EH (cell line): ENCODE measurements at regions not wholly inside any gene's neighbourhood (a gene's known extent, or its start where the extent isn't known, plus 50 kb on each side); places are given as distances from the start of the nearest gene placed in this dataset.
"Not testable (repeated sequence)": the region's sequence is repeated elsewhere in the genome, so short reads cannot be mapped to it uniquely, and the experiment has no call there.

Source experiments
- DNase-seq: peaks from one replicate; pipeline ENCODE4 v3.0.0-alpha.2; 2015; ENCODE audit warnings: low read depth

DNA sequence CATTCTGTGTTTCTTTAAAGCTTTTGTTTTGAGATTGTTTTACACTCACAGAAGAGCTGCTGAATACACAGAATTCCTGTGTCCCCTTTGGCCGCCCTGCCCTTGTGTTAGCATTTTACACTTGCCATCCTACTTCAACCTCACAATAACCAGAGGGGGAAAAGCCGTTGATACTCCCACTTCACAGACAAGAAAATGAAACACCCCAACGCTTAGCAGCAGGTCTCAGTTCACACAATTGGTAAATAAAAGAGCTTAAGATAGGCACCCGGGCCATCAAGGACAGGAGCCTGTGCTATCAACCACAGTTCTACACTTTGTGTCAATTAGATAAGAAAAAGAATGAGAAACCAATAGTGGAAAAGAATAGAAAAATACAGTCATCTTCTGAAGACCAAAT lies 178.0 kb downstream of the SYK start:
- DNase-seq = no peak

DNA sequence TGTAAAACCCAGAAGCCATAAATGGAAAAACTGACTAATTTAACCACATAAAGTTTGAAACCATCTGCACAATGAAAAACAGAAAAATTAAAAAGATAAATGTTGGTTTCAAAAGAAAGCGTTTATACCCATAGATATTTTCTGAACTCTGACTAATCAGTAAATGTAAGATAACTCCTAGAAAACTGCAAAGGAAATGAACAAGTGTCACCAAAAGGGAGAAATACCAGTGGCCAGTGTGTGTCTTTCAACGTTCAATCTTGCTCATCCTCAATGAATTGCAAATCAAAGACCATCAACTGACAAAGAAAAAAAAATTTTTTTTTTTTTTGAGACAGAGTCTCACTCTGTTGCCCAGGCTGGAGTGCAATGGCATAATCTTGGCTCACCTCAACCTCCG lies 180.1 kb downstream of the SYK start:
- DNase-seq = no peak

DNA sequence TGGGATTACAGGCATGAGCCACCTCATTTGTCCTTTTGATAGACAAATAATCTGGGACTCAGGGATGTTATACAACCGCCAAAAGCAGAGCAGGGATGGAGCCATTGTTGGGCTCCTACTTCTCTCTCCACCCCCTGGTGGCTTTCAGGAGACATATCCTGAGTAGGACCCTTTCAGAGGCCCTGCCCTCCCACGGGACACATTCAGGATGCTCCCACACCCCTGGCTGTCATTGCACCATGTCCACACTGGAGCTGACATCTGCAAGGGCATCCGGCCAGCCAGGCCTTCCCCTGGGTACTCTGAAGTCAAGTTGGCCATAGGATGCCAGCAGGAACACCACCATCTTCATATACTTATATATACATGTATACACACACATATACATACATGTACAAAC lies 181.8 kb downstream of the SYK start:
- DNase-seq = no peak

DNA sequence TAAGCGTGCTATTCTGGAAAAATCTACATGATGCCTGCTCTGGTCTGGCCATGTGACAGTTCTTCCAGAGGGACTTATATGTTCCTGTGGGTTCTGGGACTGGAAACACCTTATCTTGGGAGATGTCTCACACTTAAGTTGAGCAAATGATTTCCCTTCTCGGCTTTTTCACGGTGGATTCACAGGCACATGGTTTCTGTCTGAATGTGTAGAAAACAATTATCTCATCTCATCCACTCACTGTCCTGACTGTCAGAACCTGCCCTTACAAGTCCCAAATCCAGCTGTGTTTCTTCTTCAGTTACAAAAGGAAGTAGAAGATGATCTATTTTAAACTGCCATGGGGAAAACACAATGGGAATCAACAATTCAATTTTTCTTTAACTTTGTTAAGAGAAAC lies 184.0 kb downstream of the SYK start:
- DNase-seq = no peak

DNA sequence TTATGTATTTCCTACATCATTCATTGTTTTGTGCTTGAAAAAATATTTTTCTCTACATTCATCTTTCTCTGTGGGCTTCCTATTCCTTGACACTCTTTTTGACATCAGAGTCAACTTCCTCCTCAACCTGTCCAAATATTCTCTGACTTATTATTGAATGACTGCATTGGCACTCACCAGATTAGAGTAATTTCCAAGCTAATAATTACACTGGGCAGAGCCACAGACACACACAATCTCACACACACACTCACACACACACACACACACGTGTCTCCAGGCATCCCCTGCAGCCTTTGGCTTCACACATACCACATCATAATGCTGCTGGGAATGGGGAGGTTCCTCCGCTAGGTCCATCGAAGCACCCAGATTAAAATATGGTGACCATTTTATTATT lies 184.5 kb downstream of the SYK start:
- DNase-seq = no peak

DNA sequence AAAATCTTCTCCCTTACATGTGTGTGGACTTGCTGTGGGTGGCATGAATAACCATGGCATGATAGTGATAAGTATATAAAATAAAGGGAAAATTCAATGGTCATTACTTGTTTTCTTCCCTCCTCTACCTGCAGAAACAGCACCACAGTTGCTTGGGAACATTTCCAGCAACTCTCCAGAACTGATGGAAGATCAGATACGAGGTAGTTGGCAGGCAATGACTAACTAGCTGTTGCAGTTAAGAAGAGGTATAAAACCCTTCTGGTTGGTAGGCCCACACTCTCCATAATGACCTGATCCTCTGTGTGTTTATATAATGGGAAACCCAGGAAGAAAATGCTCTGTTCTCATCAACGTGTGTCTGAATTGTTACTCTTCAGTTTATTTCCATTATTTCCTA lies 185.9 kb downstream of the SYK start:
- no peak for DNase-seq

DNA sequence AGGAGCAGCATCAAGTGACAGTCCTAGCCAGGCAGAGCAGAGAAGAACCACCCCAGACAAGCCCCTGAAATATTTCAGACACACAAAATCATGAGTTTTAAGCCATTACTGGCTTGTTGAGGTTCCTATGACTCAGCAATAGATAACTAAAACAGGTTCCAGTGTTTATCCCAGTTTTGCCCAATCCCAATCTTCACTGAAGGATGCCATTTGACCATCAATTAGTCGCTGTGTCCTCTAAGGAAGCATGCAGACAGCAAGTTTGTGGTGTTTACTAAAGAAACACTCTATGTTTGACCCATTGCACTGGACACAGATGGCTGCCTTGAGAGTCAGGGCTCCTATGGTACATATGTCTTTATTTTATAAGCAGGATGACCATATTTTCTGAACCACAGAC lies 186.7 kb downstream of the SYK start:
- DNase-seq = peak; percentile 53

DNA sequence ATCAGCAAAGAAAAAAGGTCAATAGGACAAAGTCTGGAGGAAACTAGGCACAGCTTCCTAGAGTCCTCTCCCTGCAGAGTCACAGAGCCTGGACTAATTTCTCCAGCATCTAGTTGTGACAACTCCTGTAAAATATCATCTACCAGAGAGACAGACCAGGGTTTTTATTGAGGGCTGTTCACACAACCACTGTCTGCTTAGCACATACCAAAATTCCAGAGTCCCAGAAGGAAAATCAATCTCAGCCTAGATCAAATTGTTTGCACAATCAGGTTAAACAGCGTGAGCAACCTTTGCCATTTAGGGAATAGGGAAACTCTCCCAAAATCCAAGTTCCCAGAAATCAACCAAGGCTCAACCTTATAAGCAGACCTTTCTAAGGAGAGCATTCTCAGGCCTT lies 190.3 kb downstream of the SYK start:
- peak; percentile 80 for DNase-seq

DNA sequence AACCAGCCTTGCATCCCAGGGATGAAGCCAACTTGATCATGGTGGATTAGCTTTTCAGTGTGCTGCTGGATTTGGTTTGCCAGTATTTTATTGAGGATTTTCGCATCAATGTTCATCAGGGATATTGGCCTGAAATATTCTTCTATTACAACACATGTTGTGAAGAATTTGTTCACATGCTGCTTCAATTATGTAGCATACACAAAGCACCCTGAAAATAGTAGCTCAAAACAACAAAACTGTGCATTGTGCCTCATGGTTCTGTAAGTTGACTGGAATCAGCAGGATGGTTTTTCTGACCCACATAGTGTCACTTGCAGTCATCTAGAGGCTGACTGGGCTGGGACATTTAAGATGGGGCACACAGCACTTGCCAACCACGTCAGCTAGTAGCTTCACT lies 193.9 kb downstream of the SYK start:
- DNase-seq = no peak

DNA sequence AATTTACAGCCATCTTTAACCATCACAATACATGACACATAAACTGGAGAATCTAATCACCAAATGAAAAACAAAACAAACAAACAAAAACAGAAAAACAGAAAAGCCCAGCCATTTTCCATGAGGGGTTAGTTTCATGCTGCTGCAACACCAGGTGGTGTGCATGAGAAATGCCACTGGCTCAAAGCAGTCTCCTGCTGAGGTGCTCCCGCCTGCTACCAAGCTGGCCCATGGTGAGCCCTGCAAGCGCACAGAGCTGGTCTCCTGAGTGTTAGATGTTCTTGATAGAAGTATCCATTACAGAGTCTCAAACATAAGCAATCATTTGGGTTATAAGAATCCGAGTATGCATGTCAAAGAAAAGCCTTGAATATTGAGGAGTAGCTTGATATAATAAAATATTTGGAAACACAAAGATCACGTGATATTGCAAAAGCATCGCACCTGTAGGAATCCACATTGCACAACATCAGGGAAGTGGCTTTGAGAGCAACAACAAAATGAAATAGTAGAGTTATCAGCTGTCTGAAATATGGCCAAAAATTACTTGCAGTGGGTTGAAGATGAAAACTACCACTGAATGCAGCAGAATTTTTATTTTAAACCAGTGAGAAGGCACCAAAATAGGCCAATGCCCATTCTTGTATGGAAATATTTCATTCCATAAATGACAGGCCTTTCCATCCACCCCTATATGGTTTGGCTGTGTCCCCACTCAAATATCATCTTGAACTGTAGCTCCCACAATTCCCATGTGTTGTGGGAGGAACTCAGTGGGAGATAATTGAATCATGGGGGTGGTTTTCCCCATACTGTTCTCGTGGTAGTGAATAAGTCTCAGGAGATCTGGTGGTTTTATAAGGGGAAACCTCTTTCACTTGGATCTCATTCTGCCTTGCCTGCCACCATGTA lies 194.8 kb downstream of the SYK start:
- no peak for DNase-seq

DNA sequence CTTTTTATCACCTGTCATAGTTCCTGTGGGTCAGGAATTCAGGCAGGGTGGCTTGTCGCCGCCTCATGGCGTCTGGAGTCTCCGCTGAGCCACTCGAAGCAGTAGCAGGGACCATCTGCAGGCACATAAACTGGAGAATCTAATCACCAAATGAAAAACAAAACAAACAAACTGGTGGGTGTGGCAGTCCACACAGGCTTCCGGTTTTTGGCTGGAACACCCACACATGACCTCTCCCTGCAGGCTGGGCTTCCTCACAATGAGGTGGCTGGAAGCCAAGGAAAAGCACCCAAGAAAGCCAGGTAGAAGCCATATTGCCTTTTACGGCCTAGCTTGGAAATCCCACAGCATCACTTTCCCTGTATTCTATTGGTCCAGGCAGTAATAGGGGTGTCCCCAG lies 197.0 kb downstream of the SYK start:
- no peak for DNase-seq

DNA sequence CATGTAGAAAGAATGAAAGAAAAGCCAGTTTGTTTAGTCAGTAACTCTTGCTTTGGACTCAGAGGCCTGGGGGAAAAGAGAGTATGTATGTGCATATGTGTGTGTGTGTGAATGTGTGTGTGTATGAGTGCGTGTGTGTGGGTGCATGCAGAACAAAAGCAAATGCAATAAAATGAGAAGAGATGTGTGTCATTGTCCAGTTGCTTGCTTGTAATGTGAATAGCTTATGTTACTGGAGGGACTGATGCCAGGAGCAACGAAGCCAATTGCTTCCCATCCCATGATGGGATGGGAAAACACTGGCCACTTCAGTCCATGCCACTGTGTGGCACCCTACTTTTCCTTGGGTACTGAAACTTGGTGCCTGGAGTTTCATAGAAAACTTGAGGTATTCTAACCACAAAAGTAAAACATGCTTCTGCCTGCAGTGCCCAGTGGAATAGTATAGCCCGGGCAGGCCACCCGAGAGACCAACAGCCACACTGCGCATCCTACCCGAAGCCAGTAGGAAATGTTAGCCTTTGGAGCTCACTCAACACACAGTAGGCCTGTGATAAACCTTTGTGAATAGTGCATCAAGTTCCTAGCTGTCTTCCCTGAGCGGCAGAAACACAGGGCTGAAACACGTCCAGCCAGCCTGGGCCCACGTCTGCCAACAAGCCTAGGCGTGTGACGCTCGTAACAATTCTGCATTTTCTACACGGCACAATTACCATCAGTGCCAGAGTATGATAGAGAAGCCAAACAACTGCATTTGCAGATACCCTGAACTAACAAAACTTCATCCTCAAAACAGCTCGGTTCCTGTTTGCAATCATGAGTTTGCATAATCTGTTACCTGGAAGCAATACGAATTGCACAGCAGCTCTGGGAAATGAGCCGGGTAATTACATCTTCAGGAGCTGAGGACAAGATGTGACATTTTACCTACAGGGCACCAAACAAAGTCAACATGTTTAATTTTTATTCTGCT lies 198.1 kb downstream of the SYK start:
- DNase-seq = peak; percentile 30

DNA sequence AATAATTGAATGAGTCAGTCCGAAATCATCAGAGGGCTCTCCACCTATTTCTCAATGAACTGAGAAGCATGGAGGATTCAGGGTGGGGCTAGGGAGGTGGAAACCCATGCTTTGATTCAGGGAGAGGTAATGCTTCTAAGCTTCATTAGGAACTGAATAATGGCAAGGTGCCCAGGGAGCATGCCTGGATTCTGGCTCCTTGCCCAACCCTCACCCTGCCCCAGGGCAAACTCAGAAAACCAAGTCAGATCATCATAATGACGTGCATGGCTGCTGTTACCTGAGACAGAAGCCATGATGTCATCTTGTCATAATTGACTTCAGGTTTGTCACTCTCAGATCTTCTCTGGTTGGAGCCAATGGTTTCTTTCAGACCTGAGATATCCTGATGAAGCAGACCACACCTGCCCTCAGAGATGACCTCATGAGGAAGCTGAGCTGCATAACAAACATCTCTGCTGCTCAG lies 199.6 kb downstream of the SYK start:
- DNase-seq = peak; percentile 62

DNA sequence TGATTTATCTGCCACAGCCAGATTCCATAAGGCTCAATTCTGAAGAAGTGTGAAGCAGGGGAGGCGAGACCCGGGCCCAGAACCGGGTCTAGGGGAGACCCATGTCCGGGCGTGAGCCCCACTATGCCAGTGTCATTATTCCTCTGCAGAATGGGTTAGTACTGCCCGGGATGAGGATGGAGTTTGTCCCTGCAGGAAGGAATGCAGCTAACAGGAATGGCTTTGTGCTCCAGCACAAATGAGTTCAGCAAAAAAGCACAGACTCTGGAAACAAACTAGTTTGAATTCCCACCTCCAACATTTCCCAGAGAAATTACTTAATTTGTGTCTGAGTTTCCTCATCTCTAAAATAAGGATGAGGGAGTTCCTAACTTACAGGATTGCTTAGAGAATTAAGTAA lies 202.9 kb downstream of the SYK start:
- no peak for DNase-seq

DNA sequence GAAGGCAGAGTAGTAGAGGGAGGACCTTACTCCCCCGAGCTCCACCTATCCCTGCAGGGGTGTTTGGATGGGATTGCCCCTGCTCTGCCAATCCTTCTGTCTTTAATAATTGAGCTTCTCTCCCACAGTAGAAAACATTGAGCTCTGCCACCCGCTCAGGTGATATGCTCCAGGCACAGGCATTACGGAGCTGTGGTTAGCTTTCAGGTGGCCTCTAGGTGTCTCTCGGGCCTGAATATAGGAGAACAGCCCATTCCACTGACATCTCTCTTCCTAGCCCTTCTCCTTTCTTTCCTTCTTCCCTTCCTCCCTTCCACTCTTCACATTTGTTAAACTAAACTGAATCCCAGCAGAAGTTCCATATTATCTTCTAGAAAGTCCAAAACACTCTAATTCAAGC lies 203.4 kb downstream of the SYK start:
- no peak for DNase-seq

DNA sequence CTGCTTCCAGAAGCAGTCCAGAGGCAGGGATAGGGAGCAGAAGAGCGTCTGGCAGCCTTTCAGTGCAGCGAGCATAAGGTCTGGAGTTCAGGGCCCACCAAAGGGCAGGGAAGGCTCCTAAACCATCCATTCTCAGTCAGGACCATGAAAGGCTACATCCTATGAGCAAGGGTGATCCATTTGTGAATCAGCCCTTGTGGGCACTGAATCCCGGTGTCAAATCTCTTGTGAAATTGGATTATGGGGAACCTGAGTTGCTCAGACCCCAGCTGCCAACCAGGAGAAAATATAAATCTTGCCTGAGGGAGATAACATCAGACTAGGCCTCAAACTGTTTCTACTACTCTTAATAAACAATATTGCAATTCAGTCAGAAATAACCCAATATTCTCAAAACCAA lies 204.4 kb downstream of the SYK start:
- no peak for DNase-seq

DNA sequence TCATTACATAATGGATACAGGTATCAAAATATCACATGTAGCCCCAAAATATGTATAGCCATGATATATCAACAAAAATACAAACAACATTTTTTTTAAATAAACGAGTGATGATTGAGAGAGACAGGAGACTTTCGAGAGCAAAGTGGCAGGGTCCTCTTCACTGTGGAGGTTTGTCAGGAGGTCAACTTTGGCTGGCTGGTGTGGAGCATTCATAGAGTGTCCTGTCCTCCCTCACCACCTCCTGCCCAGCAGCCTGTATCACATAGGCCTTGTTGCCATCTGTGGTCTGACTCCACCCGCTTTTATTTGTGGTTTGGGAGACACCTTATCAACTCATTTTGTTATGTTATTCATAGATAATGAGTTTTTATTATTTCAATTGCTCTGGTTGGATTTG lies 206.9 kb downstream of the SYK start:
- no peak for DNase-seq

DNA sequence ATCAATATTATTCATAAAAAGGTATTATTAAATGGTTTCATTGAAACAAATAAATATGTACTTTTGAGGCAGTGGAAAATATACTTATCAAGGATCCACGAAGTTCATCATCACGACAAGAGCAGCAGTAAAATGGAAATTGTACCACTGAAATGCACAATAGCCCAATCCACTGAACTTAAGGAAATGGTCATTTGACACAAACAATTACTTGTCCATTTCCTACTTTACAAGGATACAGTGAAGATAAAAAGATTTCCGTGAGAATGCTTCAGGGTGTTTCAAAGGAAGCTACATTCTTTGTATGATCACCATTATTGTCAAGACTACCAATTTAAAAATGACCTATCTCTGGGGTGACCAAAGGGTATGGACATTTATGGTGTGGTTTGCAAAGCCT lies 210.3 kb downstream of the SYK start:
- DNase-seq = peak; percentile 36

DNA sequence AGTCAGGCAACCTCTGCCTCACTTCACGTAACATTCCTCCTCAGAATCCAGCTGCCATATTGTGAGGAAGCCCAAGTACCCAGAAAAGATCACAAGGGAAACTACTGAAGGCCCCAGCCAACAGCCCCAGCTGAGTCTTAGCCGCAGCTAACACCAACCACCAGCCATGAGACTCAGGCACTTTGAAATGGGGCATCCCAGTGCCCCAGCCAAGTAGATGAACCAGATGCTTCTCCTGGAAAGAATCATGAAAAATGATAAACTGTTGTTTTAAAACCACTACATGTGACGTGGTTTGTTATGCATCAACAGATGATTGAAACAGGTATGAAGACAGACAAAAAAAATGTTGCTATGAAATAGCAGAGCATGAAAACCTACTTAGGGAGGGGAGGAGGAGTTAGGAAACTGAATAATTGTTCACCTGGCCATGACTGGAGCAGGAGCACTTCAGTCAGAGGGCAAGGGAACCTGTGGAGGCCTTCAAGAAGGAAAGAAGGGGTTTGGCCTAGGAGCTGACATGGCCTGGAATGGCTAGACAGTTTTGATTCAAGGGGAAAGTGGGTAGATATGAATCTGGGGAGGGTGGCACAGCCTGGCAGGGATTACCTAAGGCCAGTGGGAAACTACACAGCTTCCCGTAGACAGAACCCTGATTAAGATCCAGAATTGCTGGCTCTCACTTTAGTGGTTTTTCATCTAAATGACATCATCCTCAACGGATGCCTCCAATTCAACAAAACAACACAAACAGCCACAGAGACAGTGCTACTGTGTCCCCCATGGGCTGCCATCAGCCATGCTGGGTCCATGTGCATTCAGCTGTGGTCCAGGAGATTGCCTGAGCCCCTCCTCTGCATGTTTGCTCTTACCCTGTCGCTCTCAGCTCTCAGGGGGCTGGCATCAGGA lies 211.6 kb downstream of the SYK start:
- no peak for DNase-seq

DNA sequence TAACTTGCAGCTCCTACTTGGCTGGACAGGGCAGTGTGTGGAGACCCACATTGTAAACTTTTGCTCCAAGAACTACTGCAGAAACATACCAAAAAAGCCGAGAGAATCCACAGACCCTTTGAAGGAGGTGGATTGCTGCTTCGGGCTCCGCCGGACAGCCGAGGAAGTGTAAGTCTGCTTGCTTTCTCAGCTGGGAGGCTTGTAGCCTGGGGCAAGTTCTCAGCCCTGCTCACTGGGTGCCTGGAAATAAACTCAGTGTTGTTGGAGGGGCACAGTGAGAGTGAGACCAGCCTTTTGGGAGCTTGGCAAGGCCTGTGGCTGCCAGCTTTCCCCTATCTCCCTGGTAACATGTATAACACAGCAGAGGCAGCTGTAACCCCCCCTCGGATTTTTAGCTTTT lies 215.6 kb downstream of the SYK start:
- no peak for DNase-seq

DNA sequence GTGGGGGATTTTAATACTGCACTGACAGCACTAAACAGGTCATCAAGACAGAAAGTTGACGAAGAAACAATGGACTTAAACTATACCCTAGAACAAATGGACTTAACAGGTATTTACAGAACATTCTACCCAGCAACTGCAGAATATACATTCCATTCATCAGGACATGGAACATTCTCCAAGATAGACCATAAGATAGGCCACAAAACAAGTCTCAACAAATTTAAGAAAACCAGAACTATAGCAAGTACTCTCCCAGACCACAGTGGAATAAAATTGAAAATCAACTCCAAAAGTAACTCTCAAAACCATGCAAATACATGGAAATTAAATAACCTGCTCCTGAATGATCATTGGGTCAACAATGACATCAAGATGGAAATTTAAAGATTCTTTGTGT lies 218.3 kb downstream of the SYK start:
- DNase-seq = not testable (repeated sequence)

DNA sequence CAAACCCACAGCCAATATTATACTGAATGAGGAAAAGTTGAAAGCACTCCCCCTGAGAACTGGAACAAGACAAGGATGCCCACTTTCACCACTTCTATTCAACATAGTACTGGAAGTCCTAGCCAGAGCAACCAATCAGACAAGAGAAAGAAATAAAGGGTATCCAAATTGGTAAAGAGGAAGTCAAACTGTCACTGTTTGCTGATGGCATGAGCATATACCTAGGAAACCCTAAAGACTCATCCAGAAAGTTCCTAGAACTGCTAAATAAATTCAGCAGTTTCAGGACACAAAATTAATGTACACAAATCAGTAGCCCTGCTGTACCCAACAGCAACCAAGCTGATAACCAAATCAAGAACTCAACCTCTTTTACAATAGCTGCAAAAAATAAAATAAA lies 220.0 kb downstream of the SYK start:
- not testable (repeated sequence) for DNase-seq
